ENCODE measurements at regions not wholly inside any gene's neighbourhood (a gene's known extent, or its start where the extent isn't known, plus 50 kb on each side); places are given as distances from the start of the nearest gene placed in this dataset.
"Not testable (repeated sequence)": the region's sequence is repeated elsewhere in the genome, so short reads cannot be mapped to it uniquely, and the experiment has no call there.

DNA sequence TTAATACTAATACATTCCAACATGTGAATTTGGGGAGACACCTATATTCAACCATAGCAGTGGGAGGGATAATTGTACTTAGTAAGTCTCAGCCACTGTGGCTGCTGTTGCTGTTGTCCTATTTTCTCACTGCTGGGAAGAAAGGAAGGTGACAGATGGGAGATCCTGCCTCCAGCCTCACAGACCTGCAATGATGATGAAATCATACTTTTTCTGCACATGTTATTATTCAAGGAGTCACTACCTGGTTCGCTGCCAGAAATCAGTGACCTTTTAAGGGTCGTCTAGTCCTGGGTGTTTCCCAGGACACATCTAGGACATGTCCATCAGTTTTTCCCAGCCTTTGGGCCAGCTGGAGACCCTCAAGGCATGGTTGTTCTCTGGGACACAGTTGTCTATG, 106.2 kb upstream of the RPH3A start:
- no peak overlapping the region for H3K4me3 ChIP-seq (ENCODE audit: low read depth, low read length, poor library complexity, severe bottlenecking)
- POLR2A ChIA-PET = no interaction called here
- no peak for TF ChIP-seq EZH2phosphoT487 (IDR thresholded peaks at IDR 0.05; ENCODE audit: borderline replicate concordance, low read depth, low read length)
- TF ChIP-seq, protein P1, sequence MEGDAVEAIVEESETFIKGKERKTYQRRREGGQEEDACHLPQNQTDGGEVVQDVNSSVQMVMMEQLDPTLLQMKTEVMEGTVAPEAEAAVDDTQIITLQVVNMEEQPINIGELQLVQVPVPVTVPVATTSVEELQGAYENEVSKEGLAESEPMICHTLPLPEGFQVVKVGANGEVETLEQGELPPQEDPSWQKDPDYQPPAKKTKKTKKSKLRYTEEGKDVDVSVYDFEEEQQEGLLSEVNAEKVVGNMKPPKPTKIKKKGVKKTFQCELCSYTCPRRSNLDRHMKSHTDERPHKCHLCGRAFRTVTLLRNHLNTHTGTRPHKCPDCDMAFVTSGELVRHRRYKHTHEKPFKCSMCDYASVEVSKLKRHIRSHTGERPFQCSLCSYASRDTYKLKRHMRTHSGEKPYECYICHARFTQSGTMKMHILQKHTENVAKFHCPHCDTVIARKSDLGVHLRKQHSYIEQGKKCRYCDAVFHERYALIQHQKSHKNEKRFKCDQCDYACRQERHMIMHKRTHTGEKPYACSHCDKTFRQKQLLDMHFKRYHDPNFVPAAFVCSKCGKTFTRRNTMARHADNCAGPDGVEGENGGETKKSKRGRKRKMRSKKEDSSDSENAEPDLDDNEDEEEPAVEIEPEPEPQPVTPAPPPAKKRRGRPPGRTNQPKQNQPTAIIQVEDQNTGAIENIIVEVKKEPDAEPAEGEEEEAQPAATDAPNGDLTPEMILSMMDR (conservative IDR thresholded peaks at IDR 0.05; ENCODE audit: low read length) = no peak
- no peaks in the 10 kb centered on the region for H3K79me2 ChIP-seq (ENCODE audit: insufficient read depth, low read depth, low read length)
- H2AFZ ChIP-seq (ENCODE audit: low read length) = no peak overlapping the region
- no peak for DNase-seq (ENCODE audit: low spot score)
- BruUV-seq (replicated peaks) = no TSS peak
- CTCF ChIA-PET (ENCODE audit: unreplicated experiment) = no interaction called here
- no peak overlapping the region for H3K4me2 ChIP-seq (ENCODE audit: low read length)
- no peaks in the 10 kb centered on the region for H3K9me3 ChIP-seq (ENCODE audit: low read length)
- H3K9me2 ChIP-seq (ENCODE audit: insufficient read depth, low read length) = no peaks in the 10 kb centered on the region
- intact Hi-C loops (cut with micrococcal nuclease; ENCODE audit: unreplicated experiment) = no loop called here
- no peaks in the 10 kb centered on the region for H4K20me1 ChIP-seq (ENCODE audit: insufficient read depth, low read length)
- no peaks in the 10 kb centered on the region for H3K36me3 ChIP-seq (ENCODE audit: insufficient read depth, low read length)
- H3K27ac ChIP-seq (ENCODE audit: low read depth, low read length, poor library complexity, severe bottlenecking) = no peak overlapping the region
- no peaks in the 10 kb centered on the region for H3K4me1 ChIP-seq (ENCODE audit: insufficient read depth, low read length, poor library complexity, severe bottlenecking)

DNA sequence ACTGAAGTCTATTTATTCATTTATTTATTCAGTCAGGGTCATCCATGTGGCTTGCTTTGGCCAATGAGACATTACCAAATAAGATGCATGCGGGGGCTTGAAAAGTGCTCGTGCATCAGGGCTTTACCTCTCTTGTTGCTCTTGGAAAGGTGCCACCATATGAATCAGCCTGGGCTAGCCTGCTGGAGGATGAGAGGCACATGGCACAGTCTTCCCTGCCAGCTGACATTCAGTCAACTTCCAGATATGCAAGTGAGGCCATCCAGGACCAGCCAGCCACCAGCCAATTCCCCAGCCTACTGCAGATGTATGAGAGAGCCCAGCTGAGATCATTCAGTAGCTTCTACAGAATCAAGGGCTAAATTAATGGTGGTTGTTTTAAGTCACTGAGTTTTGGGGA, 105.2 kb upstream of the RPH3A start:
- H3K9me2 ChIP-seq (ENCODE audit: insufficient read depth, low read length) = no peaks in the 10 kb centered on the region
- BruUV-seq (replicated peaks) = no TSS peak
- ChIA-PET CTCF (ENCODE audit: unreplicated experiment) (no interaction called here), POLR2A (no interaction called here)
- H3K9me3 ChIP-seq (ENCODE audit: low read length) = no peaks in the 10 kb centered on the region
- intact Hi-C loops (cut with micrococcal nuclease; ENCODE audit: unreplicated experiment) = no loop called here
- H3K27ac ChIP-seq (ENCODE audit: low read depth, low read length, poor library complexity, severe bottlenecking) = no peak overlapping the region
- no peaks in the 10 kb centered on the region for H3K36me3 ChIP-seq (ENCODE audit: insufficient read depth, low read length)
- TF ChIP-seq, protein P1 (conservative IDR thresholded peaks at IDR 0.05; ENCODE audit: low read length) = no peak
- TF ChIP-seq EZH2phosphoT487 (IDR thresholded peaks at IDR 0.05; ENCODE audit: borderline replicate concordance, low read depth, low read length) = no peak
- no peaks in the 10 kb centered on the region for H4K20me1 ChIP-seq (ENCODE audit: insufficient read depth, low read length)
- no peaks in the 10 kb centered on the region for H3K4me1 ChIP-seq (ENCODE audit: insufficient read depth, low read length, poor library complexity, severe bottlenecking)
- H3K79me2 ChIP-seq (ENCODE audit: insufficient read depth, low read depth, low read length) = no peaks in the 10 kb centered on the region
- no peak for DNase-seq (ENCODE audit: low spot score)
- no peak overlapping the region for H2AFZ ChIP-seq (ENCODE audit: low read length)
- H3K4me3 ChIP-seq (ENCODE audit: low read depth, low read length, poor library complexity, severe bottlenecking) = no peak overlapping the region
- no peak overlapping the region for H3K4me2 ChIP-seq (ENCODE audit: low read length)

DNA sequence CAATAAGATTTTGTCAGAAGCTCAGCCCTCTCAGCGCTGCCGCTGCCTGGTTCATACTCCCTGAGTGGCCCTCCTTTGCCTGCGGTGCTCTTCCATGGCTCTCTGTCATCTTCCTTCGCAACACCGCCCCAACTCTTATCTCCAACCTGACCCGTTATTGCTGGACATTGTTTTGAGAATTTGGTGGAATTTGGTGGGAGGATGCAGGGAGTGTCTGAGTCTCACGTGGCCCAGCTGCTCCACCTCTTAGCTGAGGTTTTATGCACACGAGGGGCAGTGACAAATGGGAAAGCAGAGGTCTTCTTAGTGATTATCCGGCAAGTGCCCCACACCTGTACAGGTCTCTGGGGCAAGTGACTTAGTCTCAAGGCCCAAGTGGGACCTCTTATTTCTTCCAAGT, 97.5 kb upstream of the RPH3A start:
- Histone ChIP-seq H3K4me1 (ENCODE audit: insufficient read depth, low read length, poor library complexity, severe bottlenecking) (no peaks in the 10 kb centered on the region), H4K20me1 (ENCODE audit: insufficient read depth, low read length) (no peaks in the 10 kb centered on the region), H3K9me3 (ENCODE audit: low read length) (no peaks in the 10 kb centered on the region), H2AFZ (ENCODE audit: low read length) (no peak overlapping the region), H3K36me3 (ENCODE audit: insufficient read depth, low read length) (no peaks in the 10 kb centered on the region), H3K4me3 (ENCODE audit: low read depth, low read length, poor library complexity, severe bottlenecking) (no peak overlapping the region), H3K9me2 (ENCODE audit: insufficient read depth, low read length) (no peaks in the 10 kb centered on the region), H3K27ac (ENCODE audit: low read depth, low read length, poor library complexity, severe bottlenecking) (no peak overlapping the region), H3K4me2 (ENCODE audit: low read length) (no peak overlapping the region), H3K79me2 (ENCODE audit: insufficient read depth, low read depth, low read length) (no peaks in the 10 kb centered on the region)
- ChIA-PET CTCF (ENCODE audit: unreplicated experiment) (no interaction called here), POLR2A (no interaction called here)
- no peak for DNase-seq (ENCODE audit: low spot score)
- intact Hi-C loops (cut with micrococcal nuclease; ENCODE audit: unreplicated experiment) = no loop called here
- no TSS peak for BruUV-seq (replicated peaks)
- TF ChIP-seq EZH2phosphoT487 (IDR thresholded peaks at IDR 0.05; ENCODE audit: borderline replicate concordance, low read depth, low read length) = no peak
- TF ChIP-seq, protein P1 (conservative IDR thresholded peaks at IDR 0.05; ENCODE audit: low read length) = no peak

DNA sequence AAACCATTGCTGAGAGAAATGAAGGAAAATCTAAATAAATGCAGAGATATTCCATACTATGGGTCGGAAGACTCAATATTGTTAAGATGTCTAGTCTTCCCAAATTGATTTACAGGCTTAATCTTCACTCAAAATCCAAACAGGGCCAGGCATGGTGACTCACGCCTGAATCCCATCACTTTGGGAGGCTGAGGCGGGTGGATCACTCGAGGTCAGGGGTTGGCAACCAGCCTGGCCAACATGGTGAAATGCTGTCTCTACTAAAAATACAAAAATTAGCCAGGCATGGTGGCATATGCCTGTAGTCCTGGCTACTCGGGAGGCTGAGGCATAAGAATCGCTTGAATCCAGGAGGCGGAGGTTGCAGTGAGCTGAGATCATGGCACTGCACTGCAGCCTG, 94.1 kb upstream of the RPH3A start:
- POLR2A ChIA-PET; CTCF ChIA-PET (ENCODE audit: unreplicated experiment): not testable (repeated sequence)

More for the DNA sequence above, 94.1 kb upstream of the RPH3A start:
- H3K4me2 ChIP-seq (ENCODE audit: low read length); H3K9me2 ChIP-seq (ENCODE audit: insufficient read depth, low read length); H2AFZ ChIP-seq (ENCODE audit: low read length); H3K9me3 ChIP-seq (ENCODE audit: low read length); intact Hi-C loops (cut with micrococcal nuclease; ENCODE audit: unreplicated experiment); H3K79me2 ChIP-seq (ENCODE audit: insufficient read depth, low read depth, low read length); H3K27ac ChIP-seq (ENCODE audit: low read depth, low read length, poor library complexity, severe bottlenecking); H3K36me3 ChIP-seq (ENCODE audit: insufficient read depth, low read length); H3K4me3 ChIP-seq (ENCODE audit: low read depth, low read length, poor library complexity, severe bottlenecking); H3K4me1 ChIP-seq (ENCODE audit: insufficient read depth, low read length, poor library complexity, severe bottlenecking); H4K20me1 ChIP-seq (ENCODE audit: insufficient read depth, low read length); BruUV-seq (replicated peaks); DNase-seq (ENCODE audit: low spot score): not testable (repeated sequence)
